ENCODE measurements at regions not wholly inside any gene's neighbourhood (a gene's known extent, or its start where the extent isn't known, plus 50 kb on each side); places are given as distances from the start of the nearest gene placed in this dataset.

DNA sequence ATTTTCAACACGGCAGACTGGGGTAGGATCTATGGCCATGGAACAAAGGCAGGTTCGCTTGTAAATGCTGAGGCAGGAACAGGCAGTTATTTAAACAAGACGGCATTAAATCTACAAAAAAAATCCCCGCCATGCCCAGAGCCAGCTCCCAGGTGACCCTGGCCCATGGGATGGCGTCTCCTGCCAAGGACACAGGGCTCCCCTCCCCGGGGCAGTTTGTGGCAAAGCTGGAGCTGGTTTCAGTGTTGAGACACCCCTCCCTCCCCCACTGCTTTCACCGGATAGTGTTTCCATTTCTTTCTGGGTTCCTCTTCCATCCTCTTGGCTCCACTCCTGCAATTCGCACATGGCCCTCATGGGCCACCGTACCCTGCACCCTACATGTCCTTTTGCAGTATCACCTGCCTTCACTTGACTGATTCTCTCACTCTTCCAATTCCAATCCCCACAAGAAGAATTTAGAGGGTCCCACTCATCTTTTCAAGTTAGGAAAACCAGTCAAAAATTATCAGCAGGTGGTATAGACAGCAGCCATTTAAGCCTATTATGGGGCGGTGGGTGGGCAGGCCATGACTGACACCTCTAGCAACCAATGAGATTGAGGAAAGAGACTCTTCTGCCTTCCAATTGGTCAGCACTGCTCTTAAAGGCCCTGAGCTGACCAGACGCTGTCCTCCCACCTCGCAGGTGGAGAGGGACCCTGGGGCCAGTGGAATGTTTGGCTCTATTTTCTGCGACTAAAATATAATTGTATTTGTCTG, 52.0 kb downstream of the OLIG1 start:
- Mint-ChIP-seq H3K4me3 (ENCODE audit: unreplicated experiment) (no peak overlapping the region), H3K27me3 (ENCODE audit: unreplicated experiment) (peaks cover 1% of the 10 kb centered on the region), H3K36me3 (ENCODE audit: low read depth, unreplicated experiment) (no peaks in the 10 kb centered on the region), H3K4me1 (ENCODE audit: unreplicated experiment) (peaks cover under 1% of the 10 kb centered on the region), H3K9me3 (ENCODE audit: unreplicated experiment) (no peaks in the 10 kb centered on the region), H3K27ac (ENCODE audit: unreplicated experiment) (no peak overlapping the region)
- TF ChIP-seq, protein P1, sequence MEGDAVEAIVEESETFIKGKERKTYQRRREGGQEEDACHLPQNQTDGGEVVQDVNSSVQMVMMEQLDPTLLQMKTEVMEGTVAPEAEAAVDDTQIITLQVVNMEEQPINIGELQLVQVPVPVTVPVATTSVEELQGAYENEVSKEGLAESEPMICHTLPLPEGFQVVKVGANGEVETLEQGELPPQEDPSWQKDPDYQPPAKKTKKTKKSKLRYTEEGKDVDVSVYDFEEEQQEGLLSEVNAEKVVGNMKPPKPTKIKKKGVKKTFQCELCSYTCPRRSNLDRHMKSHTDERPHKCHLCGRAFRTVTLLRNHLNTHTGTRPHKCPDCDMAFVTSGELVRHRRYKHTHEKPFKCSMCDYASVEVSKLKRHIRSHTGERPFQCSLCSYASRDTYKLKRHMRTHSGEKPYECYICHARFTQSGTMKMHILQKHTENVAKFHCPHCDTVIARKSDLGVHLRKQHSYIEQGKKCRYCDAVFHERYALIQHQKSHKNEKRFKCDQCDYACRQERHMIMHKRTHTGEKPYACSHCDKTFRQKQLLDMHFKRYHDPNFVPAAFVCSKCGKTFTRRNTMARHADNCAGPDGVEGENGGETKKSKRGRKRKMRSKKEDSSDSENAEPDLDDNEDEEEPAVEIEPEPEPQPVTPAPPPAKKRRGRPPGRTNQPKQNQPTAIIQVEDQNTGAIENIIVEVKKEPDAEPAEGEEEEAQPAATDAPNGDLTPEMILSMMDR (IDR thresholded peaks at IDR 0.05; ENCODE audit: unreplicated experiment) = no peak
- no peak for DNase-seq (ENCODE audit: low spot score)

DNA sequence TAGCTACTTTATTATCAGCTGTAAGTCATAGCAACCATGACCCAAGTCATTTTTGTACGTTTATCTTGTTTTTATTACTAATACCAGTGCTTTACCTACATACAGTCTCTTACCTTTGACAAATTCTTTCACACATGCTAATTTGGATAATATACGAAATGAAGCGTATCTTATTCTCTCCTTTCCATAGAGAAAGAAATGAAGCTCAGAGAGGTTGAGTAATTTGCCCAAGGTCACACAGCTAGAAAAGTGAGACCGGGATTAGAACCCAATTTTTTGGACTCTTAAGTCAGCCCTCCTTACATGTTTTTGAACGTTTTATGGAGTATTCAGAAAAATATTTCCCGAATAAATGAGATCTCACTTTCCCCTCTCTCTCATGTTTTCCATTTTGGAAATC, 52.6 kb downstream of the OLIG1 start:
- H3K27ac Mint-ChIP-seq (ENCODE audit: unreplicated experiment) = no peak overlapping the region

DNA sequence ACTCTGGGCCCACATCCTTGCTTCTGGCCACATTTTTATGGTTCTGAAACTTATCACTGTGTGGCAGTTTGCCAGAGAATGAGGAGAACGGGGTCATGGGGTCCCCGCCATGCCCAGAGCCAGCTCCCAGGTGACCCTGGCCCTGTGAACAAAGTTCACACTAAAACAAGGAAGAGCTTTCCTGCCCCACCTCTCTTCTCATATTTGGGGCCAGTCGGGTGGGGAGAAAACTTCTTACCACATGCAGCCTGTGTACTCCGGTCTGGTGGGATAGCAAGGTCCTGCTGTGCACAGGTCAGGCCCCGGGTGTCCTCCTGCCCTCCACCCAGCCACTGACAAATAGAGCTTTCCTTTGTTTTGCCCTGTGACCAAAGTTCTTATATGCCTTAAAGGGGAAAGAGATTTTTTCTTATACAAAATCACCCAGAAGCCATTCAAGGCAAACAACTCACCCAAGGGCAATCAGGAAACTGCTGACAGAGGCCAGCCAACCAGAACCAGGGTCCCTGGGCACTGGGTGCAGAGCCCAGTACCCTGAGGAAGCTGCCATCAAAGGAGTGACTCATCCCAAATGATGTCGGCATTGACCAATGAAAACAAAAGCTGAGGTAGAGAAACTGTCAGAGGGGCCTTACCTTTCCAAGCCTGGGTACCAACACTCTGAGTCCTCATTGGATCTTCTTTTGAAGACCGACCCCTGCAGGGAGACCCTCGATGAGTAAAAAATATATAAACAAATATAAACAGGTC, 53.6 kb downstream of the OLIG1 start:
- DNase-seq (ENCODE audit: low spot score) = no peak
- TF ChIP-seq, protein P1 (IDR thresholded peaks at IDR 0.05; ENCODE audit: unreplicated experiment) = no peak
- H3K27ac Mint-ChIP-seq (ENCODE audit: unreplicated experiment) = no peak overlapping the region

More for the DNA sequence above, 52.6 kb downstream of the OLIG1 start:
- Mint-ChIP-seq H3K4me1 (ENCODE audit: unreplicated experiment) (no peaks in the 10 kb centered on the region), H3K4me3 (ENCODE audit: unreplicated experiment) (no peak overlapping the region), H3K27me3 (ENCODE audit: unreplicated experiment) (peaks cover 1% of the 10 kb centered on the region), H3K9me3 (ENCODE audit: unreplicated experiment) (no peaks in the 10 kb centered on the region), H3K36me3 (ENCODE audit: low read depth, unreplicated experiment) (no peaks in the 10 kb centered on the region)
- TF ChIP-seq, protein P1 (IDR thresholded peaks at IDR 0.05; ENCODE audit: unreplicated experiment) = no peak
- no peak for DNase-seq (ENCODE audit: low spot score)

DNA sequence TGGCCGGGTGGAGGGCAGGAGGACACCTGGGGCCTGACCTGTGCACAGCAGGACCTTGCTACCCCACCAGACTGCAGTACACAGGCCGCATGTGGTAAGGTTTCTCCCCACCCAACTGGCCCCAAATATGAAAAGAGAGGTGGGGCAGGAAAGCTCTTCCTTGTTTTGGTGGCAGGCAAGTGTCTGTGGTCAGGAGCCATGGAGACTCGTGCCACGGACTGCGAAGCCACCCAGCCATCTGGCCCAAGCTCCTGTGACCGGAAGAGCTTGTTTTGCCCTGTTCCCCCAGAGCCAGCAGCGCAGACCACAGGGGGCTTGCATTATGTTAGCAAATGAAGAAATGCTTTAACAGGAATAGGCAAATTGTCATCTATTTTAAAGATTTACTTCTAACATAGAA, 54.9 kb downstream of the OLIG1 start:
- no peaks in the 10 kb centered on the region for H3K4me1 Mint-ChIP-seq (ENCODE audit: unreplicated experiment)

More for the DNA sequence above, 53.6 kb downstream of the OLIG1 start:
- no peak overlapping the region for H3K4me3 Mint-ChIP-seq (ENCODE audit: unreplicated experiment)
- no peaks in the 10 kb centered on the region for H3K36me3 Mint-ChIP-seq (ENCODE audit: low read depth, unreplicated experiment)
- H3K9me3 Mint-ChIP-seq (ENCODE audit: unreplicated experiment) = no peaks in the 10 kb centered on the region
- no peaks in the 10 kb centered on the region for H3K4me1 Mint-ChIP-seq (ENCODE audit: unreplicated experiment)
- H3K27me3 Mint-ChIP-seq (ENCODE audit: unreplicated experiment) = peaks cover 1% of the 10 kb centered on the region

More for the DNA sequence above, 54.9 kb downstream of the OLIG1 start:
- H3K36me3 Mint-ChIP-seq (ENCODE audit: low read depth, unreplicated experiment) = no peaks in the 10 kb centered on the region
- no peak overlapping the region for H3K27ac Mint-ChIP-seq (ENCODE audit: unreplicated experiment)
- no peak overlapping the region for H3K4me3 Mint-ChIP-seq (ENCODE audit: unreplicated experiment)
- H3K9me3 Mint-ChIP-seq (ENCODE audit: unreplicated experiment) = no peaks in the 10 kb centered on the region
- DNase-seq (ENCODE audit: low spot score) = no peak
- TF ChIP-seq, protein P1 (IDR thresholded peaks at IDR 0.05; ENCODE audit: unreplicated experiment) = no peak
- H3K27me3 Mint-ChIP-seq (ENCODE audit: unreplicated experiment) = peaks cover 1% of the 10 kb centered on the region

Data from endothelial cell (in vitro differentiated cells).